Hypothalamus (tissue), 51 donors: ENCODE measurements at regions not wholly inside any gene's neighbourhood (a gene's known extent, or its start where the extent isn't known, plus 50 kb on each side); places are given as distances from the start of the nearest gene placed in this dataset.
"Not testable (repeated sequence)": the region's sequence is repeated elsewhere in the genome, so short reads cannot be mapped to it uniquely, and the experiment has no call there.

ENCODE experiments used
- DNase-seq, 51 donors: peaks; one replicate each; lab custom pipeline; 2025; lab: John Stamatoyannopoulos, UW

DNA sequence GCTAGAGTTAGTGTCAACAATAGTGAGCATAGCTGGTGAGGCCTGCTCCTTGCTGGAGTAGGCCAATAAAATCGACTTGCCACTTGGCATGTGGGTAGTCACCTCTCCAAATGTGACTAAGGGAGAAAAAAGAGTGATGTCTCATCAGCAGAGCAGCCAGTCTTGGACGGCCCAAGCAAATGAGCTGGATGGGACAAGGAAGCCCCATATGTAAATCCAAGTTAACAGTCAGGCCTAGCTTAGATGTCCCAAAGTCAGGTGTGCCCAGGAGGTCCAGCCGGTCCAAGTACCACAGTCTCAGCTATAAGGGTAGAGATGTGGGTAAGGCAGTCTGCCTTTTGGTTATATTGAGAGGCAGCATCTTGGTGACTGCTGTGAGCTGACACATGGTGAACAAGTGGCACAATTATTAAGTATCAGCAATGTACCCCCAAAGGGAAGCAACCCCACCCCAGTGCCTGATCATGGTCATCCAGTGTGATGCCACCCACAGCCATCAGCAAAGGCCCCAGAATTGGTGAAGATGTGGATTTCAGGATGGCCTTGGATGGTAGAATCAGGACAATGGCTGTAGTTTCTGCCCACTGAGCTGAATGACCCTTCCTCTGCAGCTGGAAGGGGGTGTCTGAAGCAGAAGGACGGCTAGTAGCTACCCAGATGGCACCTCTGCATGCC, 83.4 kb downstream of the TNFRSF13B start:
- no peak for DNase-seq

DNA sequence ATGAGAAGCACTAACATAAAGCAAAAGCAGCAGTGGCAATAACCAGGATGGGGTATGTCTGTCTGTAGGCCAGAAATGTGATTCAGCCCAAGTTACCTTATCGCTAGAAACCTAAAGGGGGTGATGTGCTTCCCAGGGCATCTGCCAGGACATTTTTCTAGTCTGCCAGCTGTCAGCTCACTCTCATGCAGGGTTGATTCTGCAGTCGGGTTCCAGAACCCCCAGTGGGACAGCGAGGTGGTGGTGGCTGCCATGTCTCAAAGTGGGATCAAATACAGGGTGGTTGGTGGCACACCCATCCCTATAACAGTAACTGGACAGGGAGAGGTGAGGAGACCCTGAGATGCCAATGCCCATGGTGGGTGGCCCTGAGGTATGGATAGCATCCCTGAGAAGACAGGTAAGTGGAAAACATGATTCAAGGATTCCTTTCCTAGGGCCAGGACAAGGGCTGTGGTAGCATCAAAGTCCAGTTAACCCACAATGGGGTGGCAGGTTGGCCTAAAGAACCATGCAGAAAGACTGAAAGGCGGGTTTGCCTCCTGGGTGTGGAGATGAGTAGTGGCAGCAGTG, 84.3 kb downstream of the TNFRSF13B start:
- no peak for DNase-seq

DNA sequence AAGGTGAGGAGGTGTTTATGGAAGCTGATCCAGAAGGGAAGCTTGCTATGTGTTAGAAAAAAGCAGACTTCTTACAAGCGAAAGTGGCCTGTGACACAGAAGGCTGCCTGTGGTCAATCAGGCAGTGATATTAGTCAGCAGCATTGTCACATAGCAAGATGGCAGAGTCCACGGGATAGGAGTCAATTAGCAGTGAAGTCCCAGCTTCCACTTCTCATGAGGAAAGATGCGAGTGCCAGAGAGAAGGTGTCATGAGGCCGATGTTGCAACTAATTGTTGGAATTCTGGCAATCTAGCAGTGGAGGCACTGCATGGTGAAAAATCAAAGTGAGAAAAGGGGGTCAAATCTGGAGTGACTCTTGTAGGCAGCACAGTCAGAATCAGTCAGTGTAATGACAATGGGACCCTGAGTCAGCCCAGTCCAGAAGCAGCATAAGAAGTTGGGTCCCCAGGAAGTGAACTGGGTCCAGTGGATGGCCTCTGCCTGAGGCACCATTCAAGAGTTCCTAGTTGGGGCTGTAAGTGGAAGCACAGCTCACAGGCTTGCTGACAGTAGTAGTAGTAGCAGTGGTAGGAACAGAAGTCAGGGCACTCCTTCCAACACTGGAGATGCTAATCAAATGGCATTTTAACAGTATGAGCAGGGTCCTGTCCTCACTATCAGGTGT, 85.1 kb downstream of the TNFRSF13B start:
- no peak for DNase-seq

DNA sequence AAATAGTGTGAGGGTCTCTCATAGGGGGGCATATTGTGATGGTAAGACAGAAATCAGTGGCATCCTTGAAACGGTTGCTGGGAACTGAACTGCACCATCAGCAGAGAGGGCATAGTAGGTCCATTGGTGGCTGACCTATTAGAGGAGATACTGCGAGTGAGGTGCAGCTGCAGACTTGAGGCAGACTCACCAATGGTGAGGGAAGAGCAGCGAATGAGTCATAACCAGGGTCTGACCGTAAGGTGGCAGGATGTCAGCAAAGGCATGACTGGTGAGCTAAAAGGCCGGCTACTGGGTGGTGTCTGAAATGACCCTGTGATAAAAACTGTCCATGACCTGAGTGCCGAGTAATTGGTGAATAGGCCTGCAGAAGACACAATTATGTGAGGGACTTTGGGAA, 86.7 kb downstream of the TNFRSF13B start:
- DNase-seq, result not testable (repeated sequence)

DNA sequence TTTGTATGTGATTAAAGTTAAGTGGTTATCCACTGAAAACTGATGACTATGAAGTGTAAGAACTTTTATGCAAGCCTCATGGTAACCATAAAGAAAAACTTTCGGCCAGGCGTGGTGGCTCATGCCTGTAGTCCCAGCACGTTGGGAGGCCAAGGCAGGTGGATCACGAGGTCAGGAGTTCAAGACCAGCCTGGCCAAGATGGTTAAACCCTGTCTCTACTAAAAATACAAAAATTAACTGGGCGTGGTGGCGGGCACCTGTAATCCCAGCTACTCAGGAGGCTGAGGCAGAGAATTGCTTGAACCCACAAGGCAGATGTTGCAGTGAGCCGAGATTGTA, 89.0 kb downstream of the TNFRSF13B start:
- DNase-seq, result not testable (repeated sequence)

DNA sequence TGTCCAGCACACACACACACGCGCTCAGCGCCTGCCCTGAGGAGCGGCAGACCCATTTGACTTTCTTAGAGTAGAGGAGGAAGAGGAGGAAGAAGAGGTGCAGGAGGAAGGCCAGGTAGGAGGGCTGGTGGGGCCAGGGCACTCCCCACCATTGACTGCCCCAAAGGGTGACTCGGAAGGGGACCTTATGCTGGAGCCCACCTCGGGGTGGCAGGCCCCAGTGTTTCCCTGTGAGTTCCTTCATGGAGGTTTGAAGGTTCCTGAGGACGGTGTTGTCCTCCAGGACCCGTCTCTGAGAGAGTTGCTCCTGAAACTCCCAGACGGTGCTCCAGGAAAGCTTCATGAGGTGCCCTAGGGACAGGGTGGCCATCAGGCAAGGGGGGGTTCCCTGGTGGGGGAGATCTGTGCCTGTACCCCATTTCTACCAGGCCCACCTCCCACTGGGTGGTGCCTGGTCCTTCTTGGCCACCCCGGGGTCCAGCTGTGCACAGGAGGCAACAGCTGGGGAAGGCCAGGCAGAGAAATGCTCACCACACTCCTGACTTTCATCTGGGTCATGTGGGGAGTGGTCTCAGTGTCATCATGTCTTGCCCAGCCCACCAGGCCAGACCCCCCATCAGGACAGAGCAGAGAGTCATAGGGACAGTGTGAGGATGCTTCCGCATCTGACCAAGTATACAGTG, 89.5 kb downstream of the TNFRSF13B start:
- no peak for DNase-seq

DNA sequence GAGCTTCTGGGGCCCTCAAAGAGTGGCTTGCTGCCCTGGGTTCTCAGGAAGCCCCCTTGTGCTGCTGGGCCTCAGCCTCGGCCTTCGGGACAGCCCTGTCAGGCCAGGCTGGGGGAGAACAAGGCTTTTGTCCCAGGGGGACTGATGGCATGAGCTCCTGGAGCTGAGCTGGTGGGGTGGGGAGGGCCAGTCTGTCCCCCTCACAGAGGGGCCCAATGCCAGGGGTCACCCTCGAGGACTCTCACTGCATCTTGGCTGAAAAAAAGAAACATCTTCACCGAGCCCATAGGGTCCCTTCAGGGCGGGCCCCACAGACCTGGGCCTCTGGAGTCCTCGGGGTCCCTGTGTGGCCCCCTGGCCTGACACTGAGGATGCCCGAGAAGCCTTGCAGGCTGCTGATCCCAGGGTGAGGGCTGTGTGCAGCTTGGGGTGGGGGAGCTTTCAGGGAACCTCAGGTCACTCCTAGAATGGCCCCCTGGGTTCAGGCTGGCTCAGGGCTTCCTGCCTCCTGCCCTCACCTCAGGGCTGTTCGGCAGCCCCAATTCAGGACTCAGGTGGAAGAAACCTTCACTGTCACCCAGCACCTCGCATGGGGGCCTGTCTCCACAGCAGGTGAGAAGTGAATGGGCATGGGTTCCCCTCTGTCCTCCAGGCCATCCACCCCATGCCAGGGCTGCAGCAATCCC, 90.5 kb downstream of the TNFRSF13B start:
- no peak for DNase-seq

DNA sequence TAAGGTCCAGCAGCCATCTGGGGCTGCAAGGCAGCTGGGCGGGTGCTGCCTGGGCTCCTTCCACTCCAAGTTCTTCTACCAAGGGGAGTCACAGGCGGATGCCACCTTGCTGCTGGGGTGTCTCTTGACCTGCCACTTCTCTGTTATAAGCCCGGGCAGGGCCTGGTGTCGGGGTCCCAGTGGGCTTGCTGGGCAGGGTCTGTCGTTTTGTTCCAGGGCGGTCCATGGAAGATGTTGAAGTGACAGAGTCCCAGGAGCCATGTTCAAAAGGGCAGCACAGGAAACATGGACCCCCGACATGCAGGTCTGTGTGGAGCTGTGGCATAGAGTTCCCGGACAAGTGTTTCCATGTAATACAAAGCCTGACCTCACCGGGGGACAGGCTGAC, 91.1 kb downstream of the TNFRSF13B start:
- DNase-seq, result no peak

DNA sequence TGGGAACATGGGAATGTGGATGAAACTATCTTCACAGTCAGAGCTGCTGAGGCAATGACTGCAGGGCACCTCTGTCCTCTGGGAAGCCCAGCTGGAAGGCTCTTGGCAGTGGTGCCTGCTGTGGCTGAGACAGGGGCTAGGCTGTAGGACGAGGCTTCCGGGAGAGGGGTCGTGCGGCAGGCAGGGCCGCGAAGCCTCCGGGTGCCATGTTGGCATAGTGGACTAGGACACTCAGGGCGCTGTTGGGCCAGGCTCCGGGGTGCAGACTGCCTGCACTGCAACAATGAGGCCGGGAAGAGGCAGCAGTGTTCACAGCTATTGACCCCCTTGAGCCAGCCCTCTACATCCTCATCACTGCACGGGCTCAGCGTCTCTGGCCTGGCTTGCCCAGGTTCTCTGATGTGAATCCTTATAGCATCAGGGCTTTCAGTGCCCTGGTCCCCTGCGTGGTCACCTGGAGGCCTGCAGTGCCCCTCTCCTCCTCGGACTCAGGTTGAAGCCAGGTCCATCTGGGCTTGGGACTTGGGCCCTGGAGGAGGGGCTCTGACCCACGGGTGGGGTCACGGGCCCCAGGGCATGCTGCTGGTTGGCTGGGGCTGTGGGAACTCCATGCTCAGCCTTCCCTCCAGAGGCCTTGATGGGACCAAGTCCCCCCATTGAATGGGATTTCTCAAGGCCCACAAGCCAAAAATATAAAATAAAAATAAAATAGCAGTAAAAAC, 91.6 kb downstream of the TNFRSF13B start:
- no peak for DNase-seq

DNA sequence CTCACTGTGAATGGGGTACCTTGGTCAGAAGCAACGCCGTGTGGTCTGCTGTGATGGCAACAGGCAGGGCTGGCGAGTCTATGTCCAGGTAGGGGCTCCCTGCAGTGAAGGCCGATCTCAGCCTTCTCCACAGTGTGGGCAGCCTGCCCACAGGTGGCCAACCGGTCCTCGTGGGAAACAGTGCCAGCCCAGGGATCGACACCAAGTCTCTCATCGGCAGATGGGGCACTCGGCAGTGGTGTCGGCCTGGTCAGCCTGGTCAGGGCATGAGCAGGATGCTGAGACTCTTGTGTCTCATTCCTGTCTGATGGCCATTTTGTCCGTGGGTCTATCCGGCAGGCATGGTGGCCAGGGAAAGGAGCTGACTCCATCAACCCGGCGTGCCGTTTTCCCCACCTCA, 92.2 kb downstream of the TNFRSF13B start:
- DNase-seq, result no peak

DNA sequence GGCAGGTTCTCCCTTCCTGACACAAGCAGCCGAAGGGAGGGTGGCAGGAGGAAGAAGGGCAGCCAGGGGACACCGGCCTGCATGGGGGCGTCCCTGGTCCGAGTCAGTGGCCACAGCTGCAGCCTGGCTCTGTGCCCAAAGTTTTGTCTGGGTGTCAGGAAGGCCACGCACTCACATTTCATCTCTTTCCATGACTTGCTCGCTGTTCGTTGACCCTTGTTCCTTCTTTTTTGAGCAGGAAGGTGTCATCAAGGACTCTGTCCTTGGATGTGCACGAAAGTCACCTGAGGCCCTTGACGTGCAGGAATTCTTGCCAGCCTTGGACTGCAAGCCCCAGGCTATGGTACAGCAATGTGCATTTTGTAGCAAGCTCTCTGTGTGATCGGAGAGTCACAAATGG, 93.3 kb downstream of the TNFRSF13B start:
- DNase-seq, result no peak

DNA sequence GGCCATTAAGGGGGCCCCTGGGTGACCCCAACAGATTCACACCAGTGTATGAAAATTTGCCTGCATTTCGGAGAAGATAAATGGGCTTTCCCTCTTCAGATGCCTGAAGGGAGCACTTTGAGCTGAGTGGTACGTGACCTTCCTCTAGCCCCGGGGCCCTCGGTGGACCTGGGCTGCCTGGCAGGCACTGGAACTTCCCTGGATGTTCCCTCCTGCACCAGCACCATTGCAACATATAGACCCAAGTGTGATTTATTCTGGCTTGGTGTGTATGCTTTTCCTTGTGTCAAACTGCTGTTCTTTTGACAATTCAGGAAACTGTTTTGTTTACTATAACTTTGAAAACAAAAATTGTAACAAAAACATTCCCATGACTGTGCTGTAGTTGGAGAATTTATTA, 93.8 kb downstream of the TNFRSF13B start:
- DNase-seq, result no peak

DNA sequence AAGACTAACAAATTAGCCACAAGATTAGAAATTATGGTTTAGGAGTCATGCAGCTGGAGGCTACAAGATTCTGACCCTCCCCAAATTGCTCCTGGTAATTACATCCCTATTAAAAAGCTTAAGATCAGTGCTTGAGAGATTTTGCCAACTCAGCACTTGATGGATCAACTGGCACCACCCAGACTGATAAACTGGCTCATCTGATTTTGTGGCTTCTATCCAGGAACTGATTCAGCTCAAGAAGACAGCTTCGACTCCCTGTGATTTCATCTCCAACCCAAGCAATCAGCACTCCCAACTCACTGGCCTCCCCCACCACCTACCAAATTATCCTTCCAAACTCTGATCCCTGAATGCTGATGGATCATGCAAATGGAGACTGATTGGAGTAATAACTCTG, 94.8 kb downstream of the TNFRSF13B start:
- DNase-seq, result no peak

DNA sequence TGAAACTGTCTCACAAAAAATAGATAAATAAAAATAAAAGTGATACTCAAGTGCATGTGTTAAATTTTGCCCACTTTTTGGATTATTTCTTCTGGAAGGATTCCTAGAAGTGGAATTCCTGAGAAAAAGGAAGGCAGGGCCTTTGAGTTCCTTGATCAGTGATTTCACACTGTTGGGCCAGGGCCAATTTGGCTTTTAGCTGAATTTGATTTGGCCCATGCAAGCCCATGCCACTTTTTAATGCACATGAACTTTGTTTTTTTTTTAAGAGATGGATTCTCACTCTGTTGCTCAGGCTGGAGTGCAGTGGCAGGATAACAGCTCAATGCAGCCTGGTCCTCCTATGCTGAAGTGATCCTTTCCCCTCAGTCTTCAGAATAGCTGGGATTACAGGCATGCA, 96.3 kb downstream of the TNFRSF13B start:
- no peak for DNase-seq

DNA sequence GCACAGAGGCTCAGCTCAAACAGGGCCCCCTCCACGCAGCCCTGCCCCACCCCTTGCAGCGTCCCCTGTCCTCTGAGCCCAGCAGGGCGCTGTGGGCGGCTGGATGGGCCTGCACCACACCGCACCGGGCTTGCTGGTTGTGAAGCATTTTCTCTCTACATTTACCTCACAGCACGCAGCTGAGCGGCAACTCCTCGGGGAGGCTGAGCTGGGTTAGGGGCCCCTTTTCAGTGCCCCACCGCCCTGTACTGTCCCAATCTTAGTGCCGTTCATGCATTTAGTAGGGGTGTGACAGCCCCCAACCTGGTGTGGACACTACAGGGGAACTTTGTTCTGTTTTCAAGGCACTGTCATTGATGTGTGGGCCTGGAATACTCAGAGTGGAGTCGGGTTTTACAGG, 97.7 kb downstream of the TNFRSF13B start:
- DNase-seq, result not testable (repeated sequence)

DNA sequence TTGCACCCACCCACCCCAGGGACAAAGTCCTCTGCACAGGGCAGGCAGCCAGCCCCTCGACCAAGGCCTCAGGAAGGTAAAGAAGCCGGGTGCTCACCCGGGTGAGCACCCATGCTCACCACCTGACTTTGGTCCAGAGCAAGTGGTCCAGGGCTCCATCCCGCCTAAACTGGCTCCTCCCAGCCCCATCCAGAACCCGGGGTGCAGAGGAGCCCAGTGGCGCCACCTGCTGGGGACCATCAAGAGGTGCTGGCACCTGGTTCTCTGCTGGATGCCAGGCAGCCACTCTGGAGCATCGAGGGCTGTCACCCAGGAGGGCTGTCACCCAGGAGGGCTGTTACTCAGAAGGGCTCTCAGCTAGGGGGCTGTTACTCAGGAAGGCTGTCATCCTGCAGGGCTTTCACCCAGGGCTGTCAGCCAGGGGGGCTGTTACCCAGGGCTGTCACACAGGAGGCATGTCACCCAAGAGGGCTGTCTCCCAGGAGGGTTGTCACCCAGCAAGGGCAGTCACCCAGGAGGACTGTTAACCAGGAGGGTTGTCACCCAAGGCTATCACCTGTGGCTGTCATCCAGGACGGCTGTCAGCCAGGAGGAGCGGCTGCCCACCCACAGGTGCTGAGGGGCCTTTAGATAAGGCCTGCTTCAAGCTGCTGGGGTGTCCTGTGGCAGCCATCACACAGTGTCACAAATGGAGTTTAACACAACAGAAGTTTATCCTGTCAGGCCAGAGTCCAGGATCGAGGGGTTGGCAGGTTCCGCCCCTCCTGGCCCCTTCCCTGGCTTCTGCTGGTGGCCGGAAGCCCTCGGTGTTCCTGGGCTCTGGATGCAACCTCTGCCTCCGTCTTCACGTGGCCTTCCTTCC, 98.5 kb downstream of the TNFRSF13B start:
- DNase-seq, result peak in 5 of 51 donors; percentile 7 to 18 (median 8)

DNA sequence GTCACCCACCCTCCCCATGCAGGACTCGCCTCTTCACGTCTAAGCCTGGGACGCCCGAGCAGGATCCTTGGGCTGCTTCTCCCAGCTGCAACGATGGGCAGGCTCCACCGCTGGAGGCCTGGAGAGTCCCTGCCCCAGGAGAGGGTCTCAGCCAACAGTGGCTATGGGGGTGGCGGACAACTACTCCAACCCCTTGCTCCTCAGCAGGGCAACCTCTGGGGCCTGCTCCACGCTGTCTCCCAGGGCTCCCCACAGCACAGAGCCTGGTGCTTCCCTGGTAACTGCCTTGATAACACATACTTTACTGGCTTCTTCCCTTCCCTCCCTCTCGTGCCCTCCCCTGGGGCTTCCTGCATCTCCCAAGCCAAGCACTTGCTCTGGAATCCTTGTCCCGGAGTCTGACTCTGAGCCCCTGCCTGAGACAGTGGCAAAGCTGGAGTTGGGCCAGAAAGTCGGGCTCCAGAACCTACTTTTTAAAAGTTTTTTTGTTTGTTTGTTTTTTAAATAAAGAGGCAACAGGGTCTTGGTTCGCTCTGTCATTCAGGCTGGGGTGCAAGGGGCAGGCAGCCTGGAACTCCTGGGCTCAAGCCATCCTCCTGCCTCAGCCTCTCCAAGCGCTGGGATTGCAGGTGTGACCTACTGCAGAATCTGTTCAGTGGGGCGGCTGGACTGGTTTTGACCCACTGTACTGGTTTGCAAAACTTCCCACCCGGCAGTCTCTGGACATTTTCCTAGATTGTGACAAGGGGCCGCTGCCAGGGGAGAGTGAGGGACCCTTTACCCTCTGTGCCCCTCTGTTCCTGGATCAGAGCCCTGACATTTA, 99.4 kb downstream of the TNFRSF13B start:
- no peak for DNase-seq

DNA sequence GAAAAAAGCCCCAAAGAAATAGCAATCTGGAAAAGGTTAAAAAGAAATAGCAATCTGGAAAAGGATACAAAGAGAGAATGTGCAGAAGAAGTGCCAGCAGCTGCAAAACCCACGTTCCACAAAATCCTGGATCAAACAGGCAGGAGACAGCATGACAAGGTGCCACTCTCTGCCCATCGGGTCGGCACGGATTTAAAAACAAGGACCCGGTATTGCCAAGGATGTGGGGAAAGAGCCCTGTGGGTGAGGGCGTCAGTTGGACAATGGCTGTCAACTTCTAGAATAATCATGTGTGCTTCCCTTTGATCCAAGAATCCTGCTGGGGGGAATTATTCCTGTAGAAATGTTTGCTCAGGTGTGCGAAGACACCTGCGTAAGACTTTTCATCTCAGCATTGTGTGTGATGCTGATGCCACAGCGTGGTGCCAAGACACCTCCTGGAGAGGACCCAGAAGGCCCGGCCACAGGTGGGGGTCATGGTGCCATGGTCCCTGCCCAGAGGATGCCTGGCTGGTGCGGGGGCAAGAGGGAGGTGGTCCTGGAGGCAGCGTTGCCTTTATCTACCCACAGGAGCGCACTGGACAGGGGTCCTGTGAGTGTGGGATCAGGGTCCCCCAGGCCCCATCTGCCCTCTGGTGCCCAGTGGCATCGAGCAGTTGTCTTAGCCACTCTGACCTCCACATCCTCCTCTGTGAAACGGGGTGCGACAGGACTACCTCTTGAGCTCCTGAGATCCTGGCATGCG, 100.3 kb downstream of the TNFRSF13B start:
- not testable (repeated sequence) for DNase-seq
